ENCODE measurements at regions not wholly inside any gene's neighbourhood (a gene's known extent, or its start where the extent isn't known, plus 50 kb on each side); places are given as distances from the start of the nearest gene placed in this dataset.
"Not testable (repeated sequence)": the region's sequence is repeated elsewhere in the genome, so short reads cannot be mapped to it uniquely, and the experiment has no call there.

GRCh38 chr4:183044924-183045640 lies 54.0 kb upstream of the WWC2 start:
- TF ChIP-seq CTCF (conservative IDR thresholded peaks at IDR 0.05; ENCODE audit: low read depth in 2 of 2); POLR2AphosphoS5 (IDR thresholded peaks at IDR 0.05; ENCODE audit: low read depth); CREB1 (CRISPR knock-in tag; IDR thresholded peaks at IDR 0.05; ENCODE audit: low read depth); EZH2 (IDR thresholded peaks at IDR 0.05; ENCODE audit: low read depth, unreplicated experiment); REST (IDR thresholded peaks at IDR 0.05; ENCODE audit: unreplicated experiment); JUNB (IDR thresholded peaks at IDR 0.05; ENCODE audit: unreplicated experiment); EZH2phosphoT487 (IDR thresholded peaks at IDR 0.05; ENCODE audit: unreplicated experiment); ZNF462 (CRISPR knock-in tag; IDR thresholded peaks at IDR 0.05); ETS1 (IDR thresholded peaks at IDR 0.05); STAT1 (IDR thresholded peaks at IDR 0.05; ENCODE audit: unreplicated experiment); ZNF114 (CRISPR knock-in tag; IDR thresholded peaks at IDR 0.05); NANOG (IDR thresholded peaks at IDR 0.05; ENCODE audit: borderline replicate concordance); ZNF331 (CRISPR knock-in tag; IDR thresholded peaks at IDR 0.05; ENCODE audit: low read depth): not testable (repeated sequence)
